Breast epithelium (tissue), 3 donors: ENCODE measurements at regions not wholly inside any gene's neighbourhood (a gene's known extent, or its start where the extent isn't known, plus 50 kb on each side); places are given as distances from the start of the nearest gene placed in this dataset.

Experiments used
- CTCF ChIP-seq, 3 donors: fragments of 450-650 bp; IDR thresholded peaks; one replicate each; pipeline ENCODE4 v1.5.1; 2016 to 2017; ENCODE audit warnings: antibody characterized with exemption in 3 of 3, mild to moderate bottlenecking in 3 of 3, moderate library complexity in 3 of 3
- POLR2A ChIP-seq: fragments of 450-650 bp; IDR thresholded peaks from one replicate; pipeline ENCODE4 v1.6.1; 2016; ENCODE audit warnings: antibody characterized with exemption, mild to moderate bottlenecking, moderate library complexity
- POLR2AphosphoS5 ChIP-seq, 3 donors: sonication (generic); formaldehyde crosslinking; IDR thresholded peaks; one replicate each; pipeline ENCODE4 v1.6.1; 2017; ENCODE audit warnings: antibody characterized with exemption in 3 of 3

DNA sequence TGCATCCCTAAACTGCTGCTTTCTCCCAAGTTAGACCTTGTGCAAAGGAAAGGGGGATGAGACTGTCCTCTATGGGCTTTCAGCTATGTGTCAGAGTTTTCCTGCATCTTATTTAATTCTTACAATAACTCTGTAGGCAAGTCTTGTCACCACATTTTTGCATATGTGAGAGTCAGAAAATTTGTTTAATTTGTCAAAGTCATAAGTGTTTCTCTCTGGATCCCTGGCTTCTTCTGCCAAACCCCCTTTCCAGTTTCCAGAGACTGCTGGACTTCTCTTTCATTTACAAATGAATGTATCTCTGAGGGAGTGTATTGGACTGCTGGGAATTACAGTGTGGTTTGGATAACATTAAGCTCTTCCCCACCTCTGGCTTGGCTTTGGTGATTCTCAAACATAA, 877.6 kb upstream of the SEL1L start:
- TF ChIP-seq CTCF (IDR thresholded peaks at IDR 0.05) (no peak), POLR2AphosphoS5 (IDR thresholded peaks at IDR 0.05) (no peak), POLR2A (no peak)
